AG09319 (cell line): ENCODE measurements at regions not wholly inside any gene's neighbourhood (a gene's known extent, or its start where the extent isn't known, plus 50 kb on each side); places are given as distances from the start of the nearest gene placed in this dataset.

Experiments
- DNase-seq: peaks from one replicate; pipeline ENCODE4 v3.0.0-alpha.2; 2010; ENCODE audit warnings: low read depth; ENCODE audit errors: extremely low read depth
- CTCF ChIP-seq: IDR thresholded peaks from 2 replicates; pipeline ENCODE4 v1.5.1; 2011; ENCODE audit warnings: low read depth, mild to moderate bottlenecking, inconsistent platforms, low read length, moderate library complexity

GRCh38 chr6:3607171-3607570, 144.3 kb downstream of the PXDC1 start:
- no peak for TF ChIP-seq CTCF
- DNase-seq = no peak

- DNase-seq = no peak
- no peak for TF ChIP-seq CTCF
Observed at GRCh38 chr6:3603340-3604130, 146.7 kb upstream of the SLC22A23 start.

- TF ChIP-seq CTCF = no peak
- DNase-seq = no peak
Observed at GRCh38 chr6:3601570-3601969, 144.7 kb upstream of the SLC22A23 start.

- no peak for TF ChIP-seq CTCF
- DNase-seq = no peak
Observed at GRCh38 chr6:3597500-3598064, 140.7 kb upstream of the SLC22A23 start.

GRCh38 chr6:3596766-3597165, 139.9 kb upstream of the SLC22A23 start:
- no peak for DNase-seq
- TF ChIP-seq CTCF = no peak

GRCh38 chr6:3594201-3594600, 137.4 kb upstream of the SLC22A23 start:
- TF ChIP-seq CTCF = no peak
- DNase-seq = no peak

GRCh38 chr6:3593161-3593560, 136.3 kb upstream of the SLC22A23 start:
- no peak for DNase-seq
- no peak for TF ChIP-seq CTCF
